ENCODE measurements at regions not wholly inside any gene's neighbourhood (a gene's known extent, or its start where the extent isn't known, plus 50 kb on each side); places are given as distances from the start of the nearest gene placed in this dataset.

DNA sequence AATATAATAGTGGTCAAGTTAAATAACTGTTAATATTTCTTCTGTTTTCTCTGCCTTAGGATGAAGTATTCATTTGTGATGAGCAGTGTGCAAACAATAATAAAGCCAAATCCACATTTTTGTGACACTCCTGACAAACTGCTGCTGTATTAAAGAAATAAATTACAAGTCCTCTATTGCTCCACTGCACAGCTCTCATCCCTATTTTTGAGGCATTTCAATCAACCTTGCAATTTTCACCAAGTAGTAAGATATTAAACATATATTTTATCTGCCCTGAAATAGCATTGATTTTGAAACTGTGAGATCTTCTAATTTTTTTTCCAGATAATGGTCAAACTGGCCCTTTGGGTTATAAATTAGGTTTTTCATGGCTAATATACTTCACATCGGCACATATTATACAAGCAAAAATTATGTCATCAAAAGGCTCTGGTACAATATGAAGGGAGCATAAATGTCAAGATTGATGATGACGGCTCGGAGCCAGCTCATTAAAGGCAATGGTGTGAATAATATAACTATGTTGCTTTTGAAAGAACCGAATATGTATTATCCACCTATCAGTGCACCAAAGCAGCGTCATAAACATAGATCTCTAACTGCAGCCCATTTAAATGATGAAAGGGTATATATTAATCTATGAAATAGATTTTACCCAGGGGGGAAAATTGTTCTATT is 764.9 kb downstream of the DNAH5 start:
- no peak overlapping the region for H3K4me3 ChIP-seq (ENCODE audit: low read depth, low read length)
- H3K27ac ChIP-seq = no peak overlapping the region
- no peak for DNase-seq
- no peaks in the 10 kb centered on the region for H3K27me3 ChIP-seq (ENCODE audit: insufficient read depth, low read depth, severe bottlenecking)
- H3K36me3 ChIP-seq = no peaks in the 10 kb centered on the region
- TF ChIP-seq, protein P1, sequence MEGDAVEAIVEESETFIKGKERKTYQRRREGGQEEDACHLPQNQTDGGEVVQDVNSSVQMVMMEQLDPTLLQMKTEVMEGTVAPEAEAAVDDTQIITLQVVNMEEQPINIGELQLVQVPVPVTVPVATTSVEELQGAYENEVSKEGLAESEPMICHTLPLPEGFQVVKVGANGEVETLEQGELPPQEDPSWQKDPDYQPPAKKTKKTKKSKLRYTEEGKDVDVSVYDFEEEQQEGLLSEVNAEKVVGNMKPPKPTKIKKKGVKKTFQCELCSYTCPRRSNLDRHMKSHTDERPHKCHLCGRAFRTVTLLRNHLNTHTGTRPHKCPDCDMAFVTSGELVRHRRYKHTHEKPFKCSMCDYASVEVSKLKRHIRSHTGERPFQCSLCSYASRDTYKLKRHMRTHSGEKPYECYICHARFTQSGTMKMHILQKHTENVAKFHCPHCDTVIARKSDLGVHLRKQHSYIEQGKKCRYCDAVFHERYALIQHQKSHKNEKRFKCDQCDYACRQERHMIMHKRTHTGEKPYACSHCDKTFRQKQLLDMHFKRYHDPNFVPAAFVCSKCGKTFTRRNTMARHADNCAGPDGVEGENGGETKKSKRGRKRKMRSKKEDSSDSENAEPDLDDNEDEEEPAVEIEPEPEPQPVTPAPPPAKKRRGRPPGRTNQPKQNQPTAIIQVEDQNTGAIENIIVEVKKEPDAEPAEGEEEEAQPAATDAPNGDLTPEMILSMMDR (IDR thresholded peaks at IDR 0.05; ENCODE audit: low read depth, low read length) = no peak
- H3K9me3 ChIP-seq (ENCODE audit: severe bottlenecking) = no peaks in the 10 kb centered on the region

DNA sequence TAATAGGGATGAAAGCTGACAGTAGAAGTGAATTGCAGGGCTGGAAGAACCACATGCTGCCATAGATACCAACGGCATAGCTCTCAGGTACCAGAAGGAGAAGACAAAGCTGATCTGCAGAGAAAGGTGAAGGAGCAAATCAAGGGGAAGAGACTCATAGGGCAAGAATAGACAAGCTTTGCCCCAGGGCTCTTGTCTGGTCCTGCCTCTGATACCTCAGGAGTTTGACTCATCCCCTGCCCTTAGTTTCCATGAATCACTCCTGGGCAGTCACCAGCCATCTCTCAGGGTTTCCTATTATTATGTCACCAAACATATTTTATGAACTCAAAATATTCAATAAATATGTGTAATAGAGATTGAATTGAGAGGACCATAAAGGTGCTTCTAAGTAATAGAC is 800.9 kb downstream of the DNAH5 start:
- TF ChIP-seq, protein P1 (IDR thresholded peaks at IDR 0.05; ENCODE audit: low read depth, low read length) = no peak
- Histone ChIP-seq H3K36me3 (no peaks in the 10 kb centered on the region), H3K9me3 (ENCODE audit: severe bottlenecking) (no peaks in the 10 kb centered on the region), H3K27me3 (ENCODE audit: insufficient read depth, low read depth, severe bottlenecking) (no peaks in the 10 kb centered on the region), H3K4me3 (ENCODE audit: low read depth, low read length) (no peak overlapping the region), H3K27ac (no peak overlapping the region)
- no peak for DNase-seq

DNA sequence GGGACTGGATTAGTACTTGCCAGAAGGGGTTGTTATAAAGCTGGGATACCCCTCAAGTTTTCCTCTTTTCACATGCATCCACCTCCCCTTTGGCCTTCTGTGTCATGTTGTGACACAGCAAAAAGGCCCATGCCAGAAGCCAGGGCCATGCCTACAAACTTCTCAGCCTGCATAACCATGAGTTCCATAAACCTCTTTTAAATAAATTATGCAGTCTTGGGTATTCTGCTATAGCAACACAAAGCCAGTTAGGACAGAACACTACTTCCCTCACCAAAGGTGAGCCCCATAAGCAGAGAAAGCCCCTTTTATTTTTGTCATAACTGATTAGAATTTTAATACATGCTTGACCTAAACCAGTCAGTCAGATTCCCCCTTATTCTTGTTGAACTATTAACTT is 801.3 kb downstream of the DNAH5 start:
- TF ChIP-seq, protein P1 (IDR thresholded peaks at IDR 0.05; ENCODE audit: low read depth, low read length) = no peak
- H3K27me3 ChIP-seq (ENCODE audit: insufficient read depth, low read depth, severe bottlenecking) = no peaks in the 10 kb centered on the region
- H3K4me3 ChIP-seq (ENCODE audit: low read depth, low read length) = no peak overlapping the region
- DNase-seq = no peak
- no peaks in the 10 kb centered on the region for H3K36me3 ChIP-seq
- no peak overlapping the region for H3K27ac ChIP-seq
- H3K9me3 ChIP-seq (ENCODE audit: severe bottlenecking) = no peaks in the 10 kb centered on the region

DNA sequence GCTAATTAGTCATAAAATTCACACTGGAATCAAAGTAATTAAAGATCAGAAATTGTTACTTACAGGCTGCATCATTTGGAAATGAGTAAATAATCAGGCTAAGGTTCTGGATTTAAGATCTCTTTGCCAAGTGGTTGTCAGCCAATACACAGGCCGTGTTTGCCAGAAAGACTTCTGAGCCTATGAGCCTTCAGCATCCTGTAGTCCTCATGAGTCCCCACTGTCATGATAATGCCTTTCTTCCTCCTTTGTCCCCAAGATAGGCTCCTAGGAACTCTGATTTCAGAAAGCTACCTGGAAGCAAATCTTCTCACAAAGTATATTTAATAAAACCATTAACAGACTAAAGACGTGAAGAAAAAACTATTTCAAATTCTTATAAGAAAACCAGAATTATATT is 810.5 kb downstream of the DNAH5 start:
- DNase-seq = no peak
- Histone ChIP-seq H3K4me3 (ENCODE audit: low read depth, low read length) (no peak overlapping the region), H3K36me3 (no peaks in the 10 kb centered on the region), H3K27ac (no peak overlapping the region), H3K27me3 (ENCODE audit: insufficient read depth, low read depth, severe bottlenecking) (no peaks in the 10 kb centered on the region), H3K9me3 (ENCODE audit: severe bottlenecking) (no peaks in the 10 kb centered on the region)
- TF ChIP-seq, protein P1 (IDR thresholded peaks at IDR 0.05; ENCODE audit: low read depth, low read length) = no peak

DNA sequence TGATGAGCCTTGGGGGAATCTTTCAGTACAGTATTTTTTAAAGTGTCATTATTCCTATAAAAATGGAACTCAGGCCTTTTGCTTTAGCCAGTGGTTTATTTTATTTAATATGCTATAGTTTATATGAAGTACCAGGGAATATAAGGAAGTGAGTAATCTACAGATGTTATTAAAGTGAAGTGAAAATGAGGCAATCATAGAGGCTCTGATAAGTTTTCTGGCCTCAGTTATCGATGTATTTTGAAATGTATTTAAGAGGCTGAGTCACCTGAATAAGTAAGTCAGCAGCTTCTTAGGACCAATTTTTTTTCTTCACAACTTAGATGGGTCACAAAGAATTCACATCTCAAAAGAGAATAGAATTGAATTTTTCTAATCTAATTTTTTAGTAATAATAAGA is 829.0 kb downstream of the DNAH5 start:
- TF ChIP-seq, protein P1 (IDR thresholded peaks at IDR 0.05; ENCODE audit: low read depth, low read length) = no peak

DNA sequence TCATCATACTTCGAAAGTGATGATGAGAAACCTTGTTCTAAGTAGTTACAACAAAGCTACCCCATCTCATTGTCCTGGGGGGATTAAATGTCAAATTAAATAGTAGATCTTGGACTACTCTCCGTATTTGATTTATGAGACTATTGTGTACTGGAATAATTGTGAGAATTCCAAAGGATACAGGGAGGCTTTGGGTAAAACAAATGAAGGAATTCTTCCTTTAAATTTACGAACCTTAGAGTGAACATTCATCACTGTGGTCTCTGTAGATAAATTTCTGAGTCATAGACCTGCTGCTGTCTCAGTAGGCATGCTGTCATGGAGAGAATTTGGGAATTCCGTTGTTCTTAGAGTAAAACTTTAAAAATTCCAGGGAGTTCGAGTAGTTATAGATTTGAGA is 836.2 kb downstream of the DNAH5 start:
- Histone ChIP-seq H3K27ac (no peak overlapping the region), H3K27me3 (ENCODE audit: insufficient read depth, low read depth, severe bottlenecking) (no peaks in the 10 kb centered on the region), H3K36me3 (no peaks in the 10 kb centered on the region), H3K4me3 (ENCODE audit: low read depth, low read length) (no peak overlapping the region), H3K9me3 (ENCODE audit: severe bottlenecking) (no peaks in the 10 kb centered on the region)
- no peak for DNase-seq
- TF ChIP-seq, protein P1 (IDR thresholded peaks at IDR 0.05; ENCODE audit: low read depth, low read length) = no peak

More for the DNA sequence above, 829.0 kb downstream of the DNAH5 start:
- Histone ChIP-seq H3K4me3 (ENCODE audit: low read depth, low read length) (no peak overlapping the region), H3K9me3 (ENCODE audit: severe bottlenecking) (no peaks in the 10 kb centered on the region), H3K27me3 (ENCODE audit: insufficient read depth, low read depth, severe bottlenecking) (no peaks in the 10 kb centered on the region), H3K36me3 (no peaks in the 10 kb centered on the region), H3K27ac (no peak overlapping the region)
- no peak for DNase-seq

Measured in WERI-Rb-1 (cell line).